ENCODE measurements at regions not wholly inside any gene's neighbourhood (a gene's known extent, or its start where the extent isn't known, plus 50 kb on each side); places are given as distances from the start of the nearest gene placed in this dataset.
"Not testable (repeated sequence)": the region's sequence is repeated elsewhere in the genome, so short reads cannot be mapped to it uniquely, and the experiment has no call there.

GRCh38 chr10:3923033-3923432 lies 138.0 kb upstream of the KLF6 start:
- BruUV-seq (replicated peaks) = no TSS peak
- DNase-seq = no peak
- Mint-ChIP-seq H3K9me3 (ENCODE audit: low read depth, unreplicated experiment) (no peaks in the 10 kb centered on the region), H3K36me3 (ENCODE audit: insufficient read depth, unreplicated experiment) (no peaks in the 10 kb centered on the region), H3K27me3 (ENCODE audit: unreplicated experiment) (no peaks in the 10 kb centered on the region), H3K4me3 (ENCODE audit: low read depth, unreplicated experiment) (no peak overlapping the region), H3K4me1 (ENCODE audit: low read depth, unreplicated experiment) (no peaks in the 10 kb centered on the region), H3K27ac (ENCODE audit: unreplicated experiment) (no peak overlapping the region)
- intact Hi-C loops (cut with micrococcal nuclease; ENCODE audit: unreplicated experiment) = no loop called here
- no peak for TF ChIP-seq CTCF (IDR thresholded peaks at IDR 0.05; ENCODE audit: unreplicated experiment)
- CTCF ChIA-PET = interaction anchor here (0.7 kb wide), 1 partner anchor 306 kb away, joined by 6 read pairs; no protein-coding TSS in a partner anchor

GRCh38 chr10:3919709-3920308 lies 134.8 kb upstream of the KLF6 start:
- no peak overlapping the region for H3K4me3 Mint-ChIP-seq (ENCODE audit: low read depth, unreplicated experiment)
- no peaks in the 10 kb centered on the region for H3K36me3 Mint-ChIP-seq (ENCODE audit: insufficient read depth, unreplicated experiment)
- intact Hi-C loops (cut with micrococcal nuclease; ENCODE audit: unreplicated experiment) = no loop called here
- BruUV-seq (replicated peaks) = no TSS peak
- DNase-seq = no peak
- H3K27ac Mint-ChIP-seq (ENCODE audit: unreplicated experiment) = no peak overlapping the region
- H3K9me3 Mint-ChIP-seq (ENCODE audit: low read depth, unreplicated experiment) = no peaks in the 10 kb centered on the region
- H3K4me1 Mint-ChIP-seq (ENCODE audit: low read depth, unreplicated experiment) = no peaks in the 10 kb centered on the region
- no peaks in the 10 kb centered on the region for H3K27me3 Mint-ChIP-seq (ENCODE audit: unreplicated experiment)
- no peak for TF ChIP-seq CTCF (IDR thresholded peaks at IDR 0.05; ENCODE audit: unreplicated experiment)
- CTCF ChIA-PET = no interaction called here

- CTCF ChIA-PET; H3K4me1 Mint-ChIP-seq (ENCODE audit: low read depth, unreplicated experiment); BruUV-seq (replicated peaks); H3K27ac Mint-ChIP-seq (ENCODE audit: unreplicated experiment); H3K36me3 Mint-ChIP-seq (ENCODE audit: insufficient read depth, unreplicated experiment); H3K9me3 Mint-ChIP-seq (ENCODE audit: low read depth, unreplicated experiment); DNase-seq; H3K4me3 Mint-ChIP-seq (ENCODE audit: low read depth, unreplicated experiment); H3K27me3 Mint-ChIP-seq (ENCODE audit: unreplicated experiment); intact Hi-C loops (cut with micrococcal nuclease; ENCODE audit: unreplicated experiment): not testable (repeated sequence)
Observed at GRCh38 chr10:3917392-3917791, 132.4 kb upstream of the KLF6 start.

- Mint-ChIP-seq H3K9me3 (ENCODE audit: low read depth, unreplicated experiment) (no peaks in the 10 kb centered on the region), H3K4me3 (ENCODE audit: low read depth, unreplicated experiment) (no peak overlapping the region), H3K27ac (ENCODE audit: unreplicated experiment) (no peak overlapping the region), H3K36me3 (ENCODE audit: insufficient read depth, unreplicated experiment) (peaks cover 5% of the 10 kb centered on the region), H3K27me3 (ENCODE audit: unreplicated experiment) (no peaks in the 10 kb centered on the region), H3K4me1 (ENCODE audit: low read depth, unreplicated experiment) (no peaks in the 10 kb centered on the region)
- BruUV-seq (replicated peaks) = no TSS peak
- CTCF ChIA-PET = no interaction called here
- intact Hi-C loops (cut with micrococcal nuclease; ENCODE audit: unreplicated experiment) = no loop called here
- no peak for TF ChIP-seq CTCF (IDR thresholded peaks at IDR 0.05; ENCODE audit: unreplicated experiment)
- DNase-seq = no peak
Observed at GRCh38 chr10:3914733-3915132, 129.7 kb upstream of the KLF6 start.

GRCh38 chr10:3911713-3912442 lies 126.9 kb upstream of the KLF6 start:
- Mint-ChIP-seq H3K4me1 (ENCODE audit: low read depth, unreplicated experiment) (no peaks in the 10 kb centered on the region), H3K27ac (ENCODE audit: unreplicated experiment) (no peak overlapping the region), H3K4me3 (ENCODE audit: low read depth, unreplicated experiment) (no peak overlapping the region), H3K36me3 (ENCODE audit: insufficient read depth, unreplicated experiment) (peaks cover 5% of the 10 kb centered on the region), H3K27me3 (ENCODE audit: unreplicated experiment) (no peaks in the 10 kb centered on the region), H3K9me3 (ENCODE audit: low read depth, unreplicated experiment) (no peaks in the 10 kb centered on the region)
- BruUV-seq (replicated peaks) = no TSS peak
- intact Hi-C loops (cut with micrococcal nuclease; ENCODE audit: unreplicated experiment) = no loop called here
- no peak for TF ChIP-seq CTCF (IDR thresholded peaks at IDR 0.05; ENCODE audit: unreplicated experiment)
- CTCF ChIA-PET = no interaction called here
- DNase-seq = no peak

Measured in Calu3 (cell line).